ENCODE measurements at regions not wholly inside any gene's neighbourhood (a gene's known extent, or its start where the extent isn't known, plus 50 kb on each side); places are given as distances from the start of the nearest gene placed in this dataset.
A peak's percentile ranks its signal among the peaks of the same experiment; 100 is the strongest.
"Not testable (repeated sequence)": the region's sequence is repeated elsewhere in the genome, so short reads cannot be mapped to it uniquely, and the experiment has no call there.

- no peak for DNase-seq (ENCODE audit: low read depth in 2 of 2)
Measured at GRCh38 chr6:72457738-72458137, 164.1 kb upstream of the KCNQ5 start.

GRCh38 chr6:72458521-72458920 lies 163.3 kb upstream of the KCNQ5 start:
- no peak for DNase-seq (ENCODE audit: low read depth in 2 of 2)

- DNase-seq (ENCODE audit: low read depth in 2 of 2) = peak; percentile 71 to 75
Measured at GRCh38 chr6:72461144-72461543, 160.7 kb upstream of the KCNQ5 start.

DNA sequence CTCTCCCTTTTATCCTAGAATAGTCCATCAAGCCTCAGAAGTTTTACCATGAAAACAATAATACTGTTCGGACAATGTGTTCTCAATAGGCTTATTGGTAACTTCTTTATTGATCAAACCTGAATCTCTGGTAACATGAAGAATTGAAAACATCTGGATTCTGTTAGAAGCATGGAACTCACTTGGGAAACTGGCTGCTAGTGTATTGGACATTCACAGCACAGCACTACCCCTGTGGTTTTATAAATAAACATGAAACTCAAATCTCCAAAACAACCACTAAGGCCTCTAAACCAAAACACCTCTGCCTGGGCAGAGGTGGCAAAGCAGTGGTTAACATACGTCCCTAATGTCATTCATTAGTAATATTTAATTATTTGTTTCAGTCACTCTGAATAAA lies 157.6 kb upstream of the KCNQ5 start:
- peak in 1 of 2 experiments; percentile 16 for DNase-seq (ENCODE audit: low read depth in 2 of 2)

GRCh38 chr6:72464791-72465691 lies 156.8 kb upstream of the KCNQ5 start:
- DNase-seq (ENCODE audit: low read depth in 2 of 2) = peak; percentile 33 to 39

GRCh38 chr6:72466471-72466870 lies 155.4 kb upstream of the KCNQ5 start:
- DNase-seq (ENCODE audit: low read depth in 2 of 2) = no peak

DNA sequence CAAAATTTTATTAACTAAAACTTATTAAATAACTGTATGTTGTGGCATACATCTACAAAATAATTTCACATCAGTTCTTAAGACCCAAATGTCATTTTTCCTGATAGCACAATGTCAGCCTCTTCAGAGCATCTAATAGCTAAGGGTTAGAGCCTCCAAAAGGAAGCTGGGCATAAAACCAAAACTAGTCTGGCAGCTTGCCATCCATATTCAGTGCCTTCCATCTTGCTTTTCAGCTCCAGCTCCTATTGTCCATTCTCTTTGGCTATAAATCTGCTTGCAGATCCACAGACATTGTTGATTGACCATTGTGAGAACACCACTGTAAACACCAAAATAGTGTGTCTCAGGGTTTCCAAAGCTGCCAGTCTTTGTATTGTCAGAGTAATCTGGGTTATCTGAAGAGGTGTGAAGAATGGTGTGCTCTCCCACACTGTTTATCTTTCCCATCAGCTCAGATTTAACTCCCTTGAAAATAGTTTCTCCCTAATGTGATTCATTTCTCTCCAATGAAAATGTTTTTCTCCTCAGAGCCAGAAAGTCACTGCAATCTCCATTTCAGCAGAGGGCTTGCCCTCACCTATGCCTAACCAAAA lies 154.8 kb upstream of the KCNQ5 start:
- DNase-seq (ENCODE audit: low read depth in 2 of 2) = no peak

GRCh38 chr6:72469406-72469983 lies 152.4 kb upstream of the KCNQ5 start:
- not testable (repeated sequence) for DNase-seq (ENCODE audit: low read depth in 2 of 2)

DNA sequence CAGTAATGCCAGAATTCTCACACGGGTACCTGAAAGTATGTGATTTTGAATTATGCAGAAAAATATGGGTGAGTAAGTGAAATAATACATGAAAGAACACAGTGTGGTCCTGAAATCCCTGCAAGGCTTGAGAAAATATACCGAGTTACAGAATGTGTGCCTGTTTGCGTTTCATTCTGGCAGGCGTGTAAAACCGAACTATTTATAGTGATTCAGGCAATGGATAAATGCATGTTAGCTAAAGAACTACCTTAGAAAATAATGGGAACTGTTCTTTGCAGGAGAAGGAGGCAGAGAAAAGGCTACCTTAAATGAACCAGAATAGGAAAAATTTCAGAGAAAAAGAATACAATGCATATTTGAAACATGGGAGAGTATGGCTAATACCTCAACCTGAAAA lies 145.8 kb upstream of the KCNQ5 start:
- no peak for DNase-seq (ENCODE audit: low read depth in 2 of 2)

DNA sequence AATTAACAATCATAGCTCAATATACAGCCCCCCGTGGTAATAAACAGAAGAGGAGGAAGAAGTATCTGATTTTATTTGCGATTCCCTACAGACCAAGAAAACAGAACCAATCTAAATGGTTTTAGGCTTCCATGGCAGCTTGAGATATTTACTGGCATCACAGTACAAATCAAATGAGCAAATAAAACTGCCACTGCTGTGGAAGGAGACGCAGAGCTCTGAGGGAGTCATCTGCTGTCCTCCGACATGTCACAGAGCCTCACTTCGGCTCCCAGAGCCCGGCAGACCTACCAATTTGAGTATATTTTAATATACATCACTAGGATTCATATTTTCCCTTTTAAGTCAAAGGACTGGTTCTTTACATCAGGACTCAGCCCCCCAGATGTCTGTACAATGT lies 145.2 kb upstream of the KCNQ5 start:
- DNase-seq (ENCODE audit: low read depth in 2 of 2) = no peak

DNA sequence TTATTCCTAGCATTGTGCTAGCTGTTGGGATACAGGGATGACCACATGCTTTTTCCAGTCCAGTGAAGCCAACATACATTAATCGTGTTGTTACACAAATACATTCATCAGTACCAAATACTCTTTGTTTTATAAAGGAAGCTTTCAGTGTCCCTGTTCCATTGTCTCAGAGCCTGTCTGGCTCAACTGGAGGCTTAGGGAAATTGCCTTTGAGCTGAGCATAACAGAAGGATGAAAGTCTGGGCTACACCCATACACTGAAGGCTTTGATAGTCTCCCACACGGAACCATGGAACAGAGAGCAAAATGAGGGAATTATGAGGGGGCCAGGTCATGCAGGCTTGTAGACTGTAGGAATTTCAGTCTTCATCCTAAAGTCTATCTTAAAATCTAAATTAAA lies 126.4 kb upstream of the KCNQ5 start:
- DNase-seq (ENCODE audit: low read depth in 2 of 2) = no peak

- DNase-seq (ENCODE audit: low read depth in 2 of 2) = no peak
Measured at GRCh38 chr6:72497186-72497585, 124.7 kb upstream of the KCNQ5 start.

DNA sequence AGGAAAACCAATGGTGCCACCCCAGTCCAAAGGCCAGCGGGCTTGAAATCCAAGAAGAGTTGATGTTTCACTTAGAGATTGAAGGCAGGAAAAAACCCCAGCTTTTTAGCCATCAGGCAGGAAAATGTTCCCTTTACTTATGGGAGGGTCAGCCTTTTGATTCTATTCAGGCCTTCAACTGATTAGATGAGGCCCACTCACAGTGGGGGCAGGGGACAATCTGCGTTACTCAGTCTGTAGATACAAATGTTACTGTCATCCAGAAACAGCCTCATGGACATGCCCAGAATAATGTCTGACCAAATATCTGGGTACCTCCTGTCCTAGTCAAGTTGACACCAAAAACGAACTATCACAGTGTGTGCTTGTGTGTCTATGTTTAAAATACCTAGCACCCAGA lies 121.2 kb upstream of the KCNQ5 start:
- no peak for DNase-seq (ENCODE audit: low read depth in 2 of 2)

GRCh38 chr6:72504406-72504805 lies 117.5 kb upstream of the KCNQ5 start:
- no peak for DNase-seq (ENCODE audit: low read depth in 2 of 2)

DNA sequence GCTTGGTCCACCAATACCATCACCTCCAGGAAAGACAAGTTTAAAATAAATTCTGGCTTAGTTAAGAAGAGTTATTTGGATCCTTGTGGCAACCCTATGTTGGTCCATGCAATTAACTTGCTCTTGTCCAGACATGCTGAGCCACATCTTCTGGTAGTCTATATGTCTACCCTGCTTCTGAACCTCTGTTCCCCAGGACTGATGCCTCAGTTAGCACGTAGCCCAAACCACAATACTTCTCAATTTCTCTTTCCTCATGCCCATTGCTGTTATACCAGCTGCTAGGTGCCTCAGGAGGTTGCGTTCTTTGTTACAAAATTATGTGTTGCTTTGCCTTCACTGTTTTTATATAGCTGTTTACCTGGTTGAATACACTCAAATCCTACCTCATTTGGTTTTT lies 116.4 kb upstream of the KCNQ5 start:
- no peak for DNase-seq (ENCODE audit: low read depth in 2 of 2)

GRCh38 chr6:72519871-72520270 lies 102.0 kb upstream of the KCNQ5 start:
- no peak for DNase-seq (ENCODE audit: low read depth in 2 of 2)

DNA sequence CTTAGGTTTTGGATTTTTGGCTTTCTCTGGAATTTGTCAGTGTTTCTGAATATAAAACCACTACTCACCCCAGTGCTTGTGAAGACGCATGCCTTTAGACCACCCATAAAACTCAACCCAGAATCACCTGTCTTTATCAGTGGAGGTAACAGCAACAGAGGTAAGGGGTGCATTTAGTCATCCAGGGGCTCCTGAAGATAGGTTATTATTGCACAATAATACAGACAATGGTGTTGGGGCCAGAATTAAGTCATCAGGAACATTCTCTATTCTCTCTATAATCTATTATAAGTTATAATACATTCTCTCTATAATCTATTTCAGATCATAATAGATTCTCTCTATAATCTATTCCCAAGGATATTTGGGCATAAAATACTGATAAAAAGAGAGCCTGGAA lies 100.2 kb upstream of the KCNQ5 start:
- DNase-seq (ENCODE audit: low read depth in 2 of 2) = no peak

DNA sequence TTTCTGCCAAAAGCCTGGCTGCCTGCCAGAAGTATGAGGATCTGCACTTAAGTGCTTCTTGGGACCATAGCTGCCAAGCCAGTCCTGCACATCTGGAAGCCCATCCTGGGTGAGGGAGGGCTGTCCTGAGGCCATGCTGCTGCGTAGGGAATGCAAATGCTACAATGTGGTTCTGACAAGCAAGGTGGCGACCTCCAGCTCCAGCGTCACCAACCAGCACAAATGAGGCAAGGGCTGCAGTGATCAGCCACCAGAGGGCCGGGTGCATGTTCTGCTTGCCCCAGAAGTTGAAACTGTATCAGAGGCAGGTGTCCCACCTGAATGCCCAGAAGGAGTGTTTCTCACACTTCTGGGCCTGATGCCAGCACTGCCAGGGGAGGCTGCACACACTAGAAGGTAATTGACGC lies 99.1 kb upstream of the KCNQ5 start:
- no peak for DNase-seq (ENCODE audit: low read depth in 2 of 2)

DNA sequence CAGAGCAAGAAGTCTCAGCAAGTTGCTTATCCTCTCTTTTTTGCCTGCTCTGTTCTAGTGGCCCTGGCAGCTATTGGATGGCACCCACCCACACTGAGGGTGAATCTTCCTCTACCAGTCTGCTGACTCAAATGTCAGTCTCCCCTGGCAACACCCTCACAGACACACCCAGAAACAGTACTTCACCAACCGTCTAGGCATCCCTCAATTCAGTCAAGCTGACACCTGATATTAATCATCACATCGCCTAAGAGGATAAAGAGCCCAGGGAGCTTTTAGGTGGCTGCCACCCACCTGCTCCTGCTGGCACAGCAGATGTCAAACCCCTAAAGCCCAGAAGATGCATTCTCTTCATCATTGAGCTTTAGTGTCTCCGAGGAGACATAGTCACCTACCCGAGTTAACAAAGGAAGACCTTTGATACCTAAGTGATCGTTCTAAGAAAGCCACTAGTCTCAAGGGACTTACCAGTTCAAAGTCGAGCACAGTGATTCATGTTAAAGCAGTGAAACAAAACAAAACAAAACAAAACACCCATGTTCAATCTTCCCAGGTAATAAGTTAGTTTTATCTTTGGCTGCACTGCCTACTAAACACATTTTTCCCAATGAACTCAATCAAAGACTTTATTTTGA lies 97.7 kb upstream of the KCNQ5 start:
- no peak for DNase-seq (ENCODE audit: low read depth in 2 of 2)

- DNase-seq (ENCODE audit: low read depth in 2 of 2) = peak; percentile 93 to 95
Measured at GRCh38 chr6:72525821-72526510, 95.9 kb upstream of the KCNQ5 start.

- no peak for DNase-seq (ENCODE audit: low read depth in 2 of 2)
Measured at GRCh38 chr6:72530152-72530551, 91.7 kb upstream of the KCNQ5 start.

- DNase-seq (ENCODE audit: low read depth in 2 of 2) = no peak
Measured at GRCh38 chr6:72530750-72531149, 91.1 kb upstream of the KCNQ5 start.
